Stimulated activated CD4-positive, alpha-beta T cell treated with anti-CD3 and anti-CD28 coated beads, Interleukin-4, amount 100 ng/mL, for 4 hours (primary cell): ENCODE measurements at regions not wholly inside any gene's neighbourhood (a gene's known extent, or its start where the extent isn't known, plus 50 kb on each side); places are given as distances from the start of the nearest gene placed in this dataset.

Source experiments
- DNase-seq, 2 experiments: peaks; one replicate each; pipeline ENCODE4 v3.0.0-alpha.2; 2020

DNA sequence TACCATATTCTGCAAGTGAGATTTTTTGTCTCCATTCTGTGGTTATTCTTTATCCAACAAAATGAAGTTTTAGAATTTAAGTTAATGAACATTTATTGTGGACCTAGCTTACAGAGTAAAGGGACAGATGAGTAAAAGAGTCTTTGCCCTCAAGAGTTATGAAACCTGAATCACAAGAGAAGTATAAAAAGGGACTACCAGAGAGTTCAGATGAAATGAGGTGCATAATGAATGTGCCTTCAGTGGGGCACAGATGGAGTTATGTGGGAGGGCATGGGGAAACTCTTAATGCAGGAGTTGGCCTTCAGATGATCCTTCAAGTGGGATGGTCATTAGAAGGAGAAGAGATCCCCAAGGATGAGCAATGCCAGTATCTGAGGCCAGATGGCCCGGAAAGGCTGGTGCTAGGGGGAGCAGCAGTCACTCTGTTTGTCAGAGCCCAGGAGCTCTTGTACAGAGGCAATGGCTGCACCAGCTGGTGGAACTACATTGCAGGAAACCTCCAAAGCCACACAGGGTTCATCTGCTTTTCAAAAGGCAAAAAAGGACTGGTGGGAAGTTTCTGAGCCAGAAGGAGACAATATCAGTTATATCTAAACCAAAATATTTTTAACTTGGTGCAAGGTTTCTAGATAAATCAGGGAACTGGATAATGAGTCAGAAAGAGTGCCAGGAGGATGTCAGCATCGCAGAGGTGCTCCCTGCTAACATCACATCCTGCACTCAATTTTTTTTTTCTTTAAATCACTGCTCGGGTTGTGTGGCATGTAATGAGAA, 162.0 kb downstream of the KLF6 start:
- DNase-seq: no peak

DNA sequence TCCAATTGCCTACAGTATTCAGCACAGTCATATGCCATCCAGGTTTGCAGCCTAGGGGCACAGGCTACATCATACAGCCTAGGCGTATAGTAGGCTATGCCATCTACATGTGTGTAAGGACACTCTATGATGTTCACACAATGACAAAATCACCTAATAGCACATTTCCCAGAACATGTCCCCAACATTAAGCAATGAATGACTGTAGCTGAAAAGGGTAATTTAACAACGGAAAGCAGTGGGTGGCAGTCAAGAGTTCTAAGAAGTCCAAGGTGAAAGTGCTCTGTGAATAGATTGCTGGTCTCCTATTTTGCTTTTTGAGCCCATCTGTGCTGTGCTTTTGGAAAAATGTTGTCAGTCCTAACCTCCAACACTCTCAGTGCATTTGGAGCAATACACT, 162.6 kb downstream of the KLF6 start:
- DNase-seq: no peak

DNA sequence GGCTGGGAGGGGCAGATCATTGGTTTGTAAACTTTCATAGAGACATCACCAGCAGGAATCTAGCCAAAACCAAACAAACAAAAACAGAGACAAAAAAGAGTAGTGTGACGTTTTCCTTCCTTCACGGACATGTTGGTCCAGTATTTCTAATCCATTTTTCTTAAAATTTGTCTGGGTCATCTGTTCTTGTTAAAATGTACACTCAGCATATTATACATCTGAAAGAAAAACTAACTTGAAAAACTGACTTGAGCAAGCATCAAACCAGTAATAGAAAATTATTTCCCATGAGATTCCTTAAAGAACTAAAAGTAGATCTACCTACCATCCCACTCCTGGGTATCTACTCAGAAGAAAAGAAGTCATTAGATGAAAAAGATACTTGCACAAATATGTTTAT, 164.2 kb downstream of the KLF6 start:
- DNase-seq: no peak

DNA sequence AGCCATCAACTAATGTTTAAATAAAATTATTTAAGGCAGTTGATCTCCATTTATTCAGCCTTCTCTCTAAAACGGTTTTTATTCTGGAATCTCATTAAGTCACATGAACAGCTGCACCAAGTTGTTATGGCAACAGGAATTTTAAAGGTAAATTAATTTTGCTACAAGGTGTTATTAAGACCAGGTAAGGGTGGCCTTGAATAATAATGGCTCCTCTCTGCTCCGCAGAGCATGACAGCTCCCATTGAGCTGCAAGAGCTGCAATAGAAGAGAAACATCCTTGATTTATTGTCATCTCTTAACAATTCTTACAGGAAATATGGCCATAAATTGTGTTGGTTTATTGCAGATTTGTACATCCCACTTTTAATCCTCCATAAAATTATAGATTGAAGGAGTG, 165.8 kb downstream of the KLF6 start:
- no peak for DNase-seq

DNA sequence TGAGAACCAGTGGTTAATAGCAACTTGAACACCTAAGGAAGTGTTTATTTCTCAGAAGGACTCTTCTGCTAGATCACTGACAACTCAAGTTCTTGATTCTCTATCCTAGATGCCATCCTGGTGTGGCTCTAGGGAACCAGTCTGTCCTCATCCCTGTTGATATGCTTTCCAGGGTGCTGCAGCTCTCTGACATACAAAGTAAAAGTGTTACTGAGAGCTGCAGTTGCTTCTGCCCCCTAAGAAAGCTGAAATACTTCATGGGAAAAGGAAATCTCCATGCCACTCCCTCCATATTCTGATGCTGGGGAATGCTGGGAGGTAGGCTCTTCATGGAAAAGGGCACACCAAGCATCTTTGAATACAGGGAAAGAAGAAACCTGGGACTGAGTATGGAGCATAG, 168.1 kb downstream of the KLF6 start:
- DNase-seq: no peak

DNA sequence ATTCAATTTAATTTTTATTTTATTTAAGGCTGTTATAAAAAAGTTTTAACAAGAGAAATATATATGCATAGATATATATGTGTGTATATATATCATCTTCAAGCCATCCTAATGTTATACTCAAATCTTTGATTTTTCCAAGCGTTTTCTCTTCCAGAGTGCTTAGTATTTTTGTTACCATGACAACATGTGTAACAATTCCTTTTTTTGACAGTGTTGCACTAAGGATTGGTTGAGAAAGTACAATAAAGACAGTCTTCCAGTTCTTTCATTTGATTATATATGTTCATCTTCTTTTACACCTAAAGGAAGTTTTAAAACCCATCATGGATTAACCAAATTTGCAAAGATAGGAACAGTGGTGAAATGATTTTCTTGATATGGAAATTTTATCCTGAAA, 171.7 kb downstream of the KLF6 start:
- DNase-seq: no peak

DNA sequence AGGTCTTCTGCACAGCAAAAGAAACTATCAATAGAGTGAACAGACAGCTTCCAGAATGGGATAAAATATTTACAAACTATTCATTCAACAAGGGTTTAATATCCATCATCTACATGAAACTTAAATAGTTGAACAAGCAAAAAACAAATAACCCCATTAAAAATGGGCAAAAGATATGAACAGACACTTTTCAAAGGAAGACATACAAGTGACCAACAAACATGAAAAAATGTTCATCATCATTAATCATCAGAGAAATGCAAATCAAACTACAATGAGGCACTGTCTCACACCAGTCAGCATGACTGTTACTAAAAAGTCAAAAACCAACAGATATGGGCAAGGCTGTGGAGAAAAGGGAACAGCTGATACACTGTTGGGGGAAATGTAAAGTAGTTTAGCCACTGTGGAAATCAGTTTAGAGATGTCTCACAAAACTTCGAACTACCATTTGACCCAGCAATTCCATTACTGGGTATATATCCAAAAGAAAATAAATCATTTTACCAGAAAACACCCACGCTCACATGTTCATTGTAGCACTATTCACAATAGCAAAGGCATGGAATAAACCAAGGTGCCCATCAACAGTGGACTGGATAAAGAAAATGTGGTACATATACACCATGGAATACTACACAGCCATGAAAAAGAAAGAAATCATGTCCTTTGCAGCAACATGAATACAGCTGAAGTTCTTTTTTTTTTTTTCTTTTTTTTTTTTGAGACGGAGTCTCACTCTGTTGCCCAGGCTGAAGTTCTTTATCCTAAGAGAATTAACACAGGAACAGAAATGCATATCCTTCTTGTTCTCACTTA, 172.6 kb downstream of the KLF6 start:
- no peak for DNase-seq

DNA sequence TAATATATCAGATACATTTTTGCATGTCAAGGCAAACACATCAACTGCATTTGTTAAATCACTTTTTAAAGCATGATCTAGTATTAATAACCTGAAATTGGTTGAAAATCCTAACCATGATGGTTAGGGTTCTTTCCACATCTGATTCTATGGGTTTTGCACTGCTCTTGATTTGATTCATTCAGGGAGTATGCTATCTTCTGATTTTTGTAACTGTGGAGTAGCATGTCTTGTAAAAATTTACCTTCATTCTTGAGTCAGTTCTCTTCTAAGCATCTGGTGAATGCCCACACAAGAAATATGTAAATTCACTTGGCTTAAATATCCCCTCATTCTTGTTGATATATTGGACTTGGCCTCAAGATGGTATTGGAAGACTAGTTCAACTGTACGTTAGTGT, 178.7 kb downstream of the KLF6 start:
- no peak for DNase-seq

DNA sequence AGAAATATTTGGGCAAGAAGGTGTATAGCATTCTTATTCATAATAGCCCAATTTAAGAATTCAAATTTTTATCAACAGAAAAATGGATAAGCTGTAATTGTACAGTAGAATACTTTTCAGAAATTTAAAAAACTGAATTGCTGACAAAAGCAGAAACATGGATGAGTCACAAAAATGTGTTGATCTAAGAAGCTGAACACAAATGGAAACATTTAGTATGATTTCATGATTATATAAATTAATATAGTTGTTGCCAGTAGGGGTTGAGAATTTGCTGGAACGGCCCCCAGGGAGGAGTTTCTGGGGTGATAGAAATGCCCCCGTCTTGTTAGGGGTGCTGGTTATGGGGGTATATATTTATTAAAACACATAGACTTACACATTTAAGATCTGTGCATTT, 179.1 kb downstream of the KLF6 start:
- DNase-seq: no peak

DNA sequence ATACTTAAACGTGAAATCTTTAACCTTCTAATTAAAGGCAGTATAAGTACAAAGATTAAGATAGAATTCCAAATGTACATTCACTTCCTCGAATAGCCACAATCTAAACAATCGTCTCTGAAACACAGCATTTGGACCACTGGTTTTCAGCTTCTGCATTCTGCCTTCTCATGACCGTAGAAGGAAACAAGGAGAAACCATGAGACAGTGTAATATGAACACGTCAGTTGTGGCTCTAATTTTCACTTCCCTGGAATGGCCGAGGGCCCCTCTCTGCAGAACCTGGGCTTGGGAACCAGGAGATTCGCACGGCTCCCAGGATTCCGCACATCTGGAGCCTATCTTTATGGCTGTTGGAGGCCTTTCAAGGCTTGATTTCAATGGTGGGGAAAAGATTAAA, 189.3 kb downstream of the KLF6 start:
- no peak for DNase-seq

DNA sequence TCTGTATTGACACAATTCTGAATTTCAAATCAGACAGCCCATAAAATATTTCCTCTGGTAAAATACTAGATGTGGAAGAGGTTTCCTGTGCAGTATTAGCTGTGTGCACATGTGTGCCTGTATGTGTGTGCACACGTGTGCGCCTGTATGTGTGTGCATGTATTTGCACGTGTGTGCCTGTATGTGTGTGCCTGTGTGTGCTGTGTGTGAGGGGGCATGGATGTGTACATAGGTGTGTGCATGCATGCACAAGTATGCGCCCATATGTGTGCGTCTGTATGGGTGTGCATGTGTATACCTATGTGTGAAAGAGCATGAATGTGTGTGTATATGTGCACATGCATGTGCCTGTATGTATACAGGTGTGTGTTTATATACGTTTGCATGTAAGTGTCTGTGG, 191.4 kb downstream of the KLF6 start:
- no peak for DNase-seq

DNA sequence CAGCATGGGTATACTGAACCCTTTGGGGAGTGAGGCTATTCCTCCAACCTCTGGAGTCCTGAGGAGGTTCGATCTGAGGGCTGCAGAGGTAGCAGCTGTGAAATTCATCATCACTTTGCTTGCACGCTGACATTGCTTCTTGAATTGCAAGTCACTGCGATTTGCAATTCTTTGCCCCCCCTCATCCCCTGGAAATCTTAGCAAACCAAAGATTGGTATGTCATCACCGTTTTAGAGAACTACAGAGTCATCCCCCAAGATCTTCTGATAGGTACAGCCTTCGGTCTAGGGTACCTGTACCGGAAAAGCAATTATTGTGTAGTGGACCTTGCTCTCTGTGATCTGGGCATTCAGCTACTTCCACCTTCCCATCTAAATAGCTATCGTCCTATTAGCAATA, 192.6 kb downstream of the KLF6 start:
- no peak for DNase-seq

DNA sequence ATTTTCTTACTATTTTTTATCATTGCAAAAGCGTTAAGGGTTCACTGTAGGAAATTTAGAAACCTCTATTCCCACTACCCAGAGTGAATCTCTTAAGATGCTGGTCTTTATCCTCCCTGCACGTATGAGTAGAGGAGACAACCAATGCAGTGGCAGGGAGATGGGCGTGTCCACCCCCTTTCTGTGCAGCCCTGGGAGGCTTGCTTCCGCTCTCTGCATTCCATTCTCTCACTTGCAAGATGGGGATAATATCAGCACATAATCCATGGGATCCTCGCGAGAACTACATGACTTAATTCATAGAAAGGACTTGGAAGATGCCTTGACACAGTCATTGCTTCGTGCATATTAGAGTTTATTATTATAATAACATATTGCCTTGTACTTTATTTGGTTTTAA, 196.2 kb downstream of the KLF6 start:
- no peak for DNase-seq

DNA sequence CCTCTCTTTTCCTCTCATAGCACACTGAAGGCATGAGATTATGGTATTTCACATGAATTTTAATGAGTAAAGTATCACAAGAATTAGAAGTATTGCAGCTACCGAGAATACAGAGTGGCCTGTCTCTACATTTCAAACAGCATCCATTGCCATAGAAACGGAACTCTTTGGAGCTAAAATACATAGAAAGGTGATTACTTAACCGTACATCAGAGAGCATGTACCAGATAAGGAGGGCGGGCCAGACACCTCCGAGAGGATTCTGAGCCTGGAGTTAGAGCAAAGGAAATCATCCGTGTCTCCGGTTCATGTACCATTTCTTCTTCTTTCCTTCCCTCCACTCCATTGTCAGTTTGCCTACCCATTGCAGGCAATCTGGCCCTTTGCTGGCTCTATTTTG, 196.7 kb downstream of the KLF6 start:
- no peak for DNase-seq

DNA sequence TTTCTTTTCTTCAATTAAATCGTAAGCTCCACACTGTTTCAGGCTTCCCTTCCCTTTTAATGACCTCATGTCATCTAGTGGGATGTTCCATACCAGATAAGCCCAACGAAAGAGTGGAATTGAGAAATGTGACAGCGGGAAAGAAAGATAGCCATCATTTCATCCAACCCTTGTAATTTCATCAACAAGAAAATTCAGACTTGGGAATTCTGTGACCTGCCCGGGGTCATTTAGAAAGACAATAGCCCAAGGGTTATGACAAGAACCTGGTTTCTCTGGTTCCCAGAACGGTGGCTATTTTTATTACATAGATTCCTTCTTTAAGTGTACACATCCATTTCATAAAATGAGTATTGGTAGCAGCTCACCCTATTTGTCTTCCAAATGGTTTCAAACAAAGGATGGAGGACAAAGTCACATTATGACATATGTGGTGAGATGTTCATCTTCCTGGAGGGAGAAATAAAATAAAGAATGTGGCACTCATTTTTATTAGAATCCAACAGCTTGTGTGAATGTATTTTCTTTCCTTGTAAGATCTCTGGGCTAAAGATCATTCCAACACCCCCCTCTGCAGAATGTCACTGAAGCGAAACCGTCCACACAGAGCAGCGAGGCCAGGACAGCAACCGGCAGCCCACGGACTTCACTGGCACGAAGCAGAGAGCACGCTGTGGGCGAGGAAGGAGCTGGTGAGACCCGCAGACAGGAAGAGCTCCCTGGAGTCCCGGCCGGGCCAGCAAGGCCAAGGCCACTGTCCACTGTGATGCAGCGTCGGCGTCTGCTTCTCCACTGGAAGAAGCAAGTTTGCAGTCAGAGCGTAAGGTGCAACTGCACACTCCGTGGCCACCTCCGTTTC, 199.9 kb downstream of the KLF6 start:
- DNase-seq: no peak

DNA sequence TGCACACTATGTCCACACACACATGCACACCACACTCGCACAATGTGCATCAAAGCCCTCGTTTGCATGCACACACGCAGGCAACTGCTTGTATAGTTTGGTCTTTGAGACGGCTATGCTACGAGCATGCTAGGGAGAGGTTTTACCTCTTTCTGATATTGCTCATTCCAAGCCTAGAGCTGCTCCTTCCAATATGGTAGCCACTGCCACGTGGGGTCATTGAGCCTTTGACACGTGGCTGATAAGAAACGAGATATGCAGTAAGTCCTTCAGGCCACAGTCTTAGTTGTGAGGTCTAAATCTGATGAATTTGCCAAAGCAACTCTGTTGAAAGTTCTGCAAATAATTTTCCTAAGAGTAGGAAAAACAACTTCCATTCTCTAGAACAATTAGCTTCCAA, 204.4 kb downstream of the KLF6 start:
- no peak for DNase-seq

DNA sequence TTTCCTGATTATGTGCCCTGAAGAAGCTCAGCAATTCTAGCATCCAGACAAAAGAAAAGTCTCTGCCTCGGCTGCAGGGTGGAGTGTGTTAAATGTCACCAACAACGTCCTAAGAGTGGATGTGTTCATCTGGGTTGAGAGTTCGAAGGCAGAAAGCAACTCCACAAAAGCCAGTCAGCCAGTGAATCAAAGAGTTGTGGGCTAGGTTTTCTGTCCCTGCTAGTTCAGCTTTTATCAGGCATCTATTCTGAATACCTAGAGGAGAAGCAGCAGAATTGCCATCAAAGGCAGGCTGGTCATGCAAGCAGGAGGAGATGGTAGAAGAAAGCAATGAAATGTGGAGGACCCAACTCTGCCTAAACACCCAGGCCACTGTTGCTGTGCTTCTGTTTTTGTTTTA, 205.2 kb downstream of the KLF6 start:
- no peak for DNase-seq

DNA sequence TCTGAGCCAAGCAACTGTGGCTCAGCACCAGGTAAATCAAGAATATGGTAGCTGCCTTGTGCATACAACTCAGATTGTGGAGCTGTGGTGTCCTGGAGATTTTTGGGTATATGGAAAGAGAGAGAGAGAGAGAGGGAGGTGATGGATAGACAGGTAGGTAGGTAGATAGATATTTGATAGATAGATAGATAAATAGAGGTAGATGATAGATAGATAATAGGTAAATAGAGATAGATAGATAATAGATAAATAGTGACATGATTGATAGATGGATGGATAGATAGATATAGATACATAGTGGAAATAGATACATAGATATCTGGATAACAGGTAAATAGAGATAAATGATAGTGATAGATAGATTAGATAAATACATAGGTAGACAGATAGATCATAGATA, 206.3 kb downstream of the KLF6 start:
- no peak for DNase-seq

DNA sequence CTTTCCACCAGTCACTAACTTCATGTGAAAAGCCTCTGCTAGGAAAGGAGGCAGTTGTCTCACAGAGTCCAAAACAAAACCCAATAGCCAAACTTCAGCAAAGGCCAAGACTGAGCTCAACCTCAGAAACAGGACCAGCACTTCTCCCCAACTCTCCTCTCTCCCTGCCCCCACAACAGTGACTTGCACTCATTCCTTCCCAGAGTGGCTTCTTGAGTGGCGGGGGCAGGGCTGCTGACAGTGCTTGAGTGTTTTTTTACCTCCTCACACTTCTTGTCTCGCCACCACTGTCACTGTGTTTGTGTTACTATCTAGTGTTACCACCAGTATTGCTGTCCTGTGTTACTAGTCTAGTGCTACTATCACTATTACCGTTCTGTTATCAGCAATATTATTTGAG, 206.8 kb downstream of the KLF6 start:
- no peak for DNase-seq

DNA sequence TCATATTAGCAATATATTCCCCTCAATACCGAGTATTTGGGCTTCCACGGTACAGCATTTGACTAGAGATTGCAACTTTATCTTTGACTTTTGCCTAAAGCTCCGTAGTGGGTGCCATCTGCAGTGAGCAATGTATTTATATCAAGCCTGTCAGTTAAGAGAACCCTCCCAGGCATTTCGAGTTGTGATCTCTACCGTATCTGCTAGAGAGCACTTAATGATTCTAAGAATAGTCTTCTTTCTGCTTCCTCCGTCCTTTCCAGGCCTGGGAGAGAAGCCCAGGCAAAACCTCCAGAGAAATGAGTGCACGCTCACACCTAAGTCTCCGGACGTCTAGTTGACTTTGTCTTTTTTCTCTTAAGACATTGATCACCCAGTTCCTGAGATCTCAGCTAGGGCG, 210.6 kb downstream of the KLF6 start:
- no peak for DNase-seq

DNA sequence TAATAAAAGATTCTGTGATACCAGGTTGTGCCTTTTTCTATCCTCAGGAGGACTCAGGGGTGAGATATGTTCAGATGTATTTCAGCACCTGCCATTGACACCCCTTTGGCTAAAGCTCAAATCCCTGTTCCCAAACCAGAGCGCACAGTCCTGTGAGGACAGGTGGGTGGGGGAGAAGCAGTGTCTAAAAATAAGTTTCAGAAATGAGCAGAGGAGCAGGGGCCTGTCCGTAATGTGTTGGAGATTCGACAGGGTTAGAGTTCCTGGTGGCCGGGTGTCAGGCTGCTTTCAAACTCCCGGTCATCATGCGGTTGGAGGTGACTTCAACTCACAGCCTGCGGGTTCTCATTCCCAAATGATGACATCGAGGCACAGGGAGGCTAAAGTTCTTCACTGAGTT, 211.5 kb downstream of the KLF6 start:
- DNase-seq: no peak

DNA sequence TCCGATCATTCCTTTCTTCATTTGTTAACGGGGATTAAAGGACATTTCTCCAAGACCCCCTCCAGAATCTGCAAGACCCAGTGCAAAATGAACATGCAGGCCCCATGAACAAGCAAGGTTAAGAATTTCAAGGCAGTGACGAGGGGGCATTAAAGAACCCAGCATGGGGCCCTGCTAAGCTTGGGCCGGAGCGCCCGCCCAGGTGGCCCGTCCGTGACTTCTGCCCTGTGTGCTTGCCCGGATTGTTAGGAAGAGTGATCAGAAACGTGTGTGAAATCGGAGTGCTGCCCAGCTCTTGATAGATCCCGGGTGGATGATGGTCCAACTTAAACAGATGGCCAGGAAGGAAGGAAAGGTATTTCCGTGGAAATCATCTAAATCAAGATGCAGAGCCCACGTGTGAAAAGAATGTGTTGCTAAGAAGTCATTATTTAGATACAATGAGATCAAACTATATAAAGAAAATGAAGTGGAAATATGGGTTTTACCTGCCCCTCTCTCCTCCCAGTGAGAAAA, 213.6 kb downstream of the KLF6 start:
- no peak for DNase-seq

DNA sequence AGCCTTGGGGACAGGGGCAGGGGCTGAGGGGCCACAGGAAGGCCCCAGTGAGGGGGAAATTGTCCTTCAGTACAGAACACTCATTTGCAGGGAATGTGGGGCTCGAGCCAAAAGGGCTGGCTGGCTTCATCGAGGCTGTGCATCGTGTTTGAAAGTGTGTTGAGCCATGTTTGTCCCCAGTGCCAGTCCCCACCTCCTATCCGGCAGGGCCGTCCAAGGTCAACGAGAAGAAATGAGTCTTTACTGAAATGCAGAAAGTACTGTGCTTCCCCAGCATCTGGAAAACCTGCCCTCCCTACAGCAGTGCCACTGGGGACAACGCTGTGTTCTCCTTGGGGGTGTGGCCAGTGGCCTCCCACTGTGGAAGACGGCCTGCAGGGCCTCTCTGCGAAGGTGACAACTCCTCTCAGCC, 214.1 kb downstream of the KLF6 start:
- DNase-seq: no peak
